D721Med (cell line): ENCODE measurements at regions not wholly inside any gene's neighbourhood (a gene's known extent, or its start where the extent isn't known, plus 50 kb on each side); places are given as distances from the start of the nearest gene placed in this dataset.

Source experiments
- DNase-seq: peaks from one replicate; pipeline ENCODE4 v3.0.0; 2011; ENCODE audit warnings: low spot score; ENCODE audit not compliant: insufficient read length
- FAIRE-seq: peaks from 2 replicates; lab custom pipeline; 2011; peaks lifted over from hg19 to GRCh38; lab: Jason Lieb, UNC
- TF ChIP-seq, protein P1 (sequence below): IDR thresholded peaks from 2 replicates; pipeline ENCODE4 v1.5.1; 2012; ENCODE audit warnings: mild to moderate bottlenecking, control low read depth; ENCODE audit not compliant: insufficient read depth; ENCODE audit errors: missing control alignments

DNA sequence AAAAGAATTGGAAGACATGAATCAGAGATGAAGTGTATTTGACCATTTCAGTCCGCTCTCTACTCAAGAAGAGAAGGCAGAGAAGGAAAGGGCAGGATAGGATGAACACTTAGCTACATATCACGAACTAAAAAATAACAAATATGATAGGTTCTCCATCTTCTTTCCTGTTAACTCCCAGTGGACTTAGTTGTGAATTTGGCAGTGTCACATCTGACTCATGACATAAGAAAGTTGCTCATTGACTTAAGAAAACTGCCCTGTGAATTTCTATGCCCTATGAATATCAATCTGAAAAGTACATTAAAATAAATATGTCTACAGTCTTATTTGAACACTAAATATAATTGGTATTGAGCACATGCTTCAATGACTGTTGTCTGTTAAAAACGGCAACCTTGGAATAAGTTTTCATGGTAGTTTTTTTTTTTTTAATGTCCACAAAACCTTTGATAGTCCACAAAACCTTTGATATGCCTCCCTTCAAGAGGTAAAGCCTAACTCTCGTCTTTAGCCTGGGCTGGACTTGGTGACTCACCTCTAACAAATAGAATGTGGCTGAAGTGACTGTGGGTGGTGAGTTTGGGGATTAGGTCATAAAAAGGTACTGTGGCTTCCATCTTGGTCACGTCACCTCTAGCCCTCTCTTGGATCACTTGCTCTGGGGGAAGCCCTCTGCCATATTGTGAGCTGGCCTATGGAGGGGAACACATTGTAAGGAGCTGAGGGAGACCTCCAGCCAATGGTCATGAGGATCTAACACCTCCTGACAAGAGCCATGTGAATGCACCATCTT, 184.7 kb upstream of the S100G start:
- FAIRE-seq = no peak
- DNase-seq = no peak
- TF ChIP-seq, protein P1, sequence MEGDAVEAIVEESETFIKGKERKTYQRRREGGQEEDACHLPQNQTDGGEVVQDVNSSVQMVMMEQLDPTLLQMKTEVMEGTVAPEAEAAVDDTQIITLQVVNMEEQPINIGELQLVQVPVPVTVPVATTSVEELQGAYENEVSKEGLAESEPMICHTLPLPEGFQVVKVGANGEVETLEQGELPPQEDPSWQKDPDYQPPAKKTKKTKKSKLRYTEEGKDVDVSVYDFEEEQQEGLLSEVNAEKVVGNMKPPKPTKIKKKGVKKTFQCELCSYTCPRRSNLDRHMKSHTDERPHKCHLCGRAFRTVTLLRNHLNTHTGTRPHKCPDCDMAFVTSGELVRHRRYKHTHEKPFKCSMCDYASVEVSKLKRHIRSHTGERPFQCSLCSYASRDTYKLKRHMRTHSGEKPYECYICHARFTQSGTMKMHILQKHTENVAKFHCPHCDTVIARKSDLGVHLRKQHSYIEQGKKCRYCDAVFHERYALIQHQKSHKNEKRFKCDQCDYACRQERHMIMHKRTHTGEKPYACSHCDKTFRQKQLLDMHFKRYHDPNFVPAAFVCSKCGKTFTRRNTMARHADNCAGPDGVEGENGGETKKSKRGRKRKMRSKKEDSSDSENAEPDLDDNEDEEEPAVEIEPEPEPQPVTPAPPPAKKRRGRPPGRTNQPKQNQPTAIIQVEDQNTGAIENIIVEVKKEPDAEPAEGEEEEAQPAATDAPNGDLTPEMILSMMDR = no peak

DNA sequence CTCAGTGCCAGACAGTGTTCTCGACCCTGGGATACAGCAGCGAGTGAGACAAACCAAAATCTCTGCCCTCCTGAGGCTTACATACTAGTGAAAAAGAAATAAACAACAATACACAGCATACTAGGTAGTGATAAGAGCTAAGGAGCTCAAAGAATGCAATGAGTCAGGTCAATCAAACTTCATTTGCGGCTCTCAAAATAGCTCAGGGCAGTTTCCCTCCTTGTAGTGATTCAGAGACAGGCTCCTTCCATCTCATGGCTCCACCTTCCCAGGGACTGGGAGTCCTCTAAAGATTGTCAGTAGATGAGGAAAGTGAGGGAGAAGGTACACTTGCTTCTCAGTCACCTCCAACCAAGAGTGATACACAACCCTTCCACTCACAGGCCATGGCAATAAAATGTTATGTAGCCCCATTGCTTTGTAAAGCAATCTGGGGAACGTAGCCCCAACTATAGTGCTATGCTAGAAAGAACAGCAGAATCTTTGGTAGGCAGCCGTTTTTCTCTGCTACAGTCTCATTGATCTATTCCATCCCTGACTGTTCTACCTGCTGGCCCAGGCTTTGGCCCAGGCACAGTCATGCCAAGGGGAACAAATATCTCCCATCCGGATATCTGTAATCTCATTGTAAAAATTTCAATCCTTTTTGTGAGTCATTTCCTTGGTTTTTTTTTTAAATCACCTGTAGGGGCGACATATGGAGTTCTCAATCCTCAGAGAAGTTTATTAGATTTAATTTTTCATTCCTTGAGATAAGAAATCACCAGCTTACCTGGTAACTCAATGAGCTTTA, 183.1 kb upstream of the S100G start:
- TF ChIP-seq, protein P1 = no peak
- no peak for DNase-seq
- no peak for FAIRE-seq

DNA sequence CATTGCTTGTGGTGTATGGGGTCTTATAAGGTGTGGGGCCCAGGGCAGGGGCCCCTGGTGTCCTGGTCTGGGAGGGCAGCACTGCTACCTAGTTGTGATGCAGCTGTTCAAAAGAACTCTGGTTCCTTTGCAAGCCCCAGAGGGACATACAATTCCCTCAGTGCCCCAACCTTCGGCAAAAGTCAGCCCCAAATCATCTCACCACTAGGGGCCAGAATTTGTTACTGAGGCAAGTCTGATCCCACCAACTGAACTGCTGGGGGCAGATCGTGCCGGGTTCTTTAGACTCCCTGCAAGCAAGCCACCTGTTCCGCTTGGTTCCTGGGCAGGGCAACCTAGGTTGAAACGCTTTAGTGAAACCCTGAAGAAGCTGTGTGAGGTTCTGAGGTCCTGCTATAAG, 180.1 kb upstream of the S100G start:
- no peak for FAIRE-seq
- no peak for DNase-seq
- TF ChIP-seq, protein P1 = no peak

DNA sequence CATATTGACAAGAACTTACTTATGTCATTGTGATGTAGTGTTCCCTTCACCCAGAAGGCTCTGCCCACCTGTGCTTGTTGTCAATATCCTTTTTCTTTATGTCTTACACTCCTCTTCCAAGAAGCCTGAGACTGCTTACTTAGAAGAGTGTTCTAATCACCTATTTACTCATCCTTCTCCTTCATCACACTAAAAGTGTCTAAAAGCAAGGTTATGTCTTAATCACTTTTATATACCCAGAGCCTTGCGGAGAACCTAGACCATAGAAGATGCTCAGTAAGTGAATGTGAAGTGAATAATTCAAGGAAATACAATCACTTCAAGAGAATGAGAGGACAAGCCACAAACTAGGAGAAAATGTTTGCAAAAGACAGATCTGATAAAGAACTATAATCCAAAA, 177.6 kb upstream of the S100G start:
- TF ChIP-seq, protein P1 = no peak
- FAIRE-seq (no peak), DNase-seq (no peak)

- TF ChIP-seq, protein P1 = no peak
- DNase-seq (no peak), FAIRE-seq (no peak)
Measured at GRCh38 chrX:16474511-16474910, 175.4 kb upstream of the S100G start.

DNA sequence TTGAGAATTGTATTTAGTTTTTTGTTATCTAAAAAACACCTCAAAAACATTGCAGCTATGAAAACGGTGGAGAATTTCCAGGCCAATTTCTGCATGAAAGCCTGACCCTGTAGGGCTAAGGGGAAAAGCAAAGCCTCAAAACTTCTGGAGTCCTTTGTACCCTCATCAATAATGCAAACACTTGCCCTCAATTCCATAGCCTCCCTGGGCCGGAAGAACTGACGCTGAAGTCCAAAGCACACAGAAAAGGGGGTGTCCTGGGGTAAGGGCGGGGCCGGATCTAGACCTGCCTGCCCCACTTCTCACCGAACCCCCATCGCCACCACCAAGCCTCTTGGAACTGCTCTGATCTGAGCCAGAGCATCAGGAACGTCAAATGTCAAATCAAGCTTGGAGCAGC, 173.9 kb upstream of the S100G start:
- no peak for DNase-seq
- no peak for FAIRE-seq
- TF ChIP-seq, protein P1 = no peak
